ENCODE measurements at regions not wholly inside any gene's neighbourhood (a gene's known extent, or its start where the extent isn't known, plus 50 kb on each side); places are given as distances from the start of the nearest gene placed in this dataset.

- H4K5ac ChIP-seq (ENCODE audit: insufficient read length, low read depth, low read length) = no peak overlapping the region
- no peaks in the 10 kb centered on the region for H3K9me3 ChIP-seq (ENCODE audit: insufficient read depth in 2 of 2, low read depth in 1 of 2, low read length in 1 of 2)
- no peak overlapping the region for H2BK12ac ChIP-seq (ENCODE audit: low read depth, low read length)
- H2AFZ ChIP-seq (ENCODE audit: low read length) = no peak overlapping the region
- H4K8ac ChIP-seq (ENCODE audit: extremely low read depth, insufficient read depth, low read length) = no peak overlapping the region
- H2BK20ac ChIP-seq (ENCODE audit: low read length) = no peak overlapping the region
- H4K91ac ChIP-seq (replicated peaks; ENCODE audit: insufficient read length, low read length) = no peak overlapping the region
- H3K14ac ChIP-seq (ENCODE audit: insufficient read length) = no peak overlapping the region
- H3K79me2 ChIP-seq (ENCODE audit: control insufficient read depth in 1 of 2, insufficient read depth in 2 of 2, low read length in 2 of 2) = no peaks in the 10 kb centered on the region
- H2AK5ac ChIP-seq (ENCODE audit: low read depth, low read length) = no peak overlapping the region
- H3K79me1 ChIP-seq (ENCODE audit: low read depth, low read length) = no peaks in the 10 kb centered on the region
- no peak for DNase-seq (ENCODE audit: low read depth in 1 of 2, low spot score in 2 of 2)
- H3K4ac ChIP-seq (replicated peaks; ENCODE audit: insufficient read length, low read depth, low read length) = no peak overlapping the region
- no peaks in the 10 kb centered on the region for H3K36me3 ChIP-seq (ENCODE audit: control insufficient read depth in 2 of 4, insufficient read depth in 4 of 4, low read length in 3 of 4)
- H2BK15ac ChIP-seq (ENCODE audit: low read length) = no peak overlapping the region
- FAIRE-seq = no peak
- H3K4me2 ChIP-seq (ENCODE audit: insufficient read depth in 1 of 2, low read depth in 2 of 2, low read length in 2 of 2) = no peak overlapping the region
- H4K20me1 ChIP-seq (replicated peaks in 1 of 2; ENCODE audit: control insufficient read depth in 1 of 2, insufficient read depth in 2 of 2, low read length in 2 of 2) = no peaks in the 10 kb centered on the region
- no peaks in the 10 kb centered on the region for H3K23me2 ChIP-seq (ENCODE audit: low read depth, low read length)
- H2BK5ac ChIP-seq (ENCODE audit: low read depth, low read length) = no peak overlapping the region
- TF ChIP-seq BRCA1 (IDR thresholded peaks at IDR 0.05; ENCODE audit: low read depth, low read length) = no peak
- TF ChIP-seq CTBP2 (IDR thresholded peaks at IDR 0.05; ENCODE audit: borderline replicate concordance, insufficient read depth, insufficient read length, low read length) = no peak
- no peak for TF ChIP-seq SP4 (IDR thresholded peaks at IDR 0.05; ENCODE audit: low read length)
- no peak for TF ChIP-seq USF2 (IDR thresholded peaks at IDR 0.05; ENCODE audit: low read length)
- TF ChIP-seq POLR2A (IDR thresholded peaks at IDR 0.05; ENCODE audit: control extremely low read depth in 1 of 2, low read depth in 2 of 2, low read length in 2 of 2) = no peak
- no peak for TF ChIP-seq EP300 (IDR thresholded peaks at IDR 0.05; ENCODE audit: borderline replicate concordance in 1 of 2, low read depth in 2 of 2, low read length in 2 of 2)
- no peak for TF ChIP-seq ATF2 (IDR thresholded peaks at IDR 0.05; ENCODE audit: low read length)
- no peak for TF ChIP-seq SIRT6 (IDR thresholded peaks at IDR 0.05; ENCODE audit: low read length)
- no peak overlapping the region for H3K4me3 ChIP-seq (ENCODE audit: extremely low read depth in 1 of 4, insufficient read depth in 2 of 4, low read depth in 3 of 4, low read length in 4 of 4)
- H3K18ac ChIP-seq (ENCODE audit: extremely low read depth, low read length) = no peak overlapping the region
- H3K56ac ChIP-seq (replicated peaks; ENCODE audit: insufficient read length, low read depth, low read length) = no peak overlapping the region
- no peaks in the 10 kb centered on the region for H3K27me3 ChIP-seq (replicated peaks in 1 of 4; ENCODE audit: control insufficient read depth in 3 of 4, extremely low read depth in 1 of 4, insufficient read depth in 3 of 4, low read length in 3 of 4)
- H3K23ac ChIP-seq (ENCODE audit: insufficient read length) = no peak overlapping the region
- H3K9ac ChIP-seq (replicated peaks in 1 of 4; ENCODE audit: extremely low read depth in 1 of 4, low read depth in 3 of 4, low read length in 3 of 4) = no peak overlapping the region
- no peak overlapping the region for H2BK120ac ChIP-seq (replicated peaks; ENCODE audit: low read depth, low read length)
- no peak overlapping the region for H3K27ac ChIP-seq (ENCODE audit: low read depth, low read length)
- CTCF ChIA-PET (ENCODE audit: partially characterized antibody) = no interaction called here
- no peaks in the 10 kb centered on the region for H3K4me1 ChIP-seq (replicated peaks in 1 of 4; ENCODE audit: control insufficient read depth in 3 of 4, insufficient read depth in 4 of 4, low read length in 3 of 4)
- POLR2A ChIA-PET (ENCODE audit: partially characterized antibody) = no interaction called here
- WGBS, 2 experiments (ENCODE audit: extremely low coverage in 1 of 2, insufficient coverage in 1 of 2, insufficient read length in 1 of 2, insufficient replicate concordance in 2 of 2, low coverage in 1 of 2, low lambda C conversion rate in 2 of 2, missing lambda C conversion rate in 1 of 2) = 93% methylated on average over 2 of the region's 2 CpGs; no CpG with 5 or more reads in 1 of the 2 experiments
Observed at GRCh38 chr10:108443636-108444035, 1279.1 kb upstream of the SORCS1 start.
